ENCODE measurements at regions not wholly inside any gene's neighbourhood (a gene's known extent, or its start where the extent isn't known, plus 50 kb on each side); places are given as distances from the start of the nearest gene placed in this dataset.

- H3K27me3 Mint-ChIP-seq (ENCODE audit: insufficient read depth, unreplicated experiment) = peaks cover 79% of the 10 kb centered on the region
- intact Hi-C loops (cut with micrococcal nuclease) = no loop called here
- no peaks in the 10 kb centered on the region for H3K36me3 Mint-ChIP-seq (ENCODE audit: insufficient read depth, unreplicated experiment)
- DNase-seq (ENCODE audit: unreplicated experiment) = no peak
- BruUV-seq (replicated peaks) = no TSS peak
- CTCF ChIA-PET = interaction anchor here (0.6 kb wide), 1 partner anchor 19 kb away, joined by 4 read pairs; no protein-coding TSS in a partner anchor
- no peaks in the 10 kb centered on the region for H3K9me3 Mint-ChIP-seq (ENCODE audit: unreplicated experiment)
- peaks cover 6% of the 10 kb centered on the region for H3K4me1 Mint-ChIP-seq (ENCODE audit: insufficient read depth, unreplicated experiment)
- POLR2A ChIA-PET = no interaction called here
- H3K4me3 Mint-ChIP-seq (ENCODE audit: unreplicated experiment) = no peak overlapping the region
- no peak for TF ChIP-seq CTCF (IDR thresholded peaks at IDR 0.05; ENCODE audit: unreplicated experiment)
- no peak overlapping the region for H3K27ac Mint-ChIP-seq (ENCODE audit: low read depth, unreplicated experiment)
These were observed 191.9 kb downstream of the OLFM1 start for GRCh38 chr9:135279385-135279784.

GRCh38 chr9:135279834-135280393 lies 192.4 kb downstream of the OLFM1 start:
- BruUV-seq (replicated peaks) = no TSS peak
- TF ChIP-seq CTCF (IDR thresholded peaks at IDR 0.05; ENCODE audit: unreplicated experiment) = no peak
- Mint-ChIP-seq H3K27ac (ENCODE audit: low read depth, unreplicated experiment) (no peak overlapping the region), H3K4me3 (ENCODE audit: unreplicated experiment) (no peak overlapping the region), H3K27me3 (ENCODE audit: insufficient read depth, unreplicated experiment) (peaks cover 79% of the 10 kb centered on the region), H3K36me3 (ENCODE audit: insufficient read depth, unreplicated experiment) (no peaks in the 10 kb centered on the region), H3K9me3 (ENCODE audit: unreplicated experiment) (no peaks in the 10 kb centered on the region), H3K4me1 (ENCODE audit: insufficient read depth, unreplicated experiment) (peaks cover 6% of the 10 kb centered on the region)
- intact Hi-C loops (cut with micrococcal nuclease) = no loop called here
- ChIA-PET POLR2A (no interaction called here), CTCF (interaction anchor here (0.6 kb wide), 1 partner anchor 20 kb away, joined by 4 read pairs; no protein-coding TSS in a partner anchor)
- no peak for DNase-seq (ENCODE audit: unreplicated experiment)

GRCh38 chr9:135280666-135281065 lies 193.2 kb downstream of the OLFM1 start:
- DNase-seq (ENCODE audit: unreplicated experiment) = no peak
- no TSS peak for BruUV-seq (replicated peaks)
- Mint-ChIP-seq H3K27ac (ENCODE audit: low read depth, unreplicated experiment) (no peak overlapping the region), H3K27me3 (ENCODE audit: insufficient read depth, unreplicated experiment) (peaks cover 76% of the 10 kb centered on the region), H3K36me3 (ENCODE audit: insufficient read depth, unreplicated experiment) (no peaks in the 10 kb centered on the region), H3K9me3 (ENCODE audit: unreplicated experiment) (no peaks in the 10 kb centered on the region), H3K4me3 (ENCODE audit: unreplicated experiment) (no peak overlapping the region), H3K4me1 (ENCODE audit: insufficient read depth, unreplicated experiment) (peaks cover 6% of the 10 kb centered on the region)
- no peak for TF ChIP-seq CTCF (IDR thresholded peaks at IDR 0.05; ENCODE audit: unreplicated experiment)
- intact Hi-C loops (cut with micrococcal nuclease) = no loop called here
- ChIA-PET POLR2A (no interaction called here), CTCF (no interaction called here)

GRCh38 chr9:135281151-135281550 lies 193.7 kb downstream of the OLFM1 start:
- no peak overlapping the region for H3K27ac Mint-ChIP-seq (ENCODE audit: low read depth, unreplicated experiment)
- H3K36me3 Mint-ChIP-seq (ENCODE audit: insufficient read depth, unreplicated experiment) = no peaks in the 10 kb centered on the region
- ChIA-PET CTCF (interaction anchor here (1.4 kb wide), 1 partner anchor 131 kb away, joined by 5 read pairs; no protein-coding TSS in a partner anchor), POLR2A (no interaction called here)
- H3K4me1 Mint-ChIP-seq (ENCODE audit: insufficient read depth, unreplicated experiment) = peaks cover 6% of the 10 kb centered on the region
- intact Hi-C loops (cut with micrococcal nuclease) = no loop called here
- BruUV-seq (replicated peaks) = no TSS peak
- peak; percentile 17 for DNase-seq (ENCODE audit: unreplicated experiment)
- H3K27me3 Mint-ChIP-seq (ENCODE audit: insufficient read depth, unreplicated experiment) = peaks cover 71% of the 10 kb centered on the region
- H3K4me3 Mint-ChIP-seq (ENCODE audit: unreplicated experiment) = no peak overlapping the region
- H3K9me3 Mint-ChIP-seq (ENCODE audit: unreplicated experiment) = no peaks in the 10 kb centered on the region
- TF ChIP-seq CTCF (IDR thresholded peaks at IDR 0.05; ENCODE audit: unreplicated experiment) = no peak

Measured in MCF 10A (cell line).